Neutrophil (primary cell): ENCODE measurements at regions not wholly inside any gene's neighbourhood (a gene's known extent, or its start where the extent isn't known, plus 50 kb on each side); places are given as distances from the start of the nearest gene placed in this dataset.

Experiments used
- H3K27ac ChIP-seq: fragments of 200-600 bp; sonication (generic); 2 replicates; pipeline ENCODE4 v1.5.1; 2016; ENCODE audit warnings: mild to moderate bottlenecking, moderate library complexity
- H3K27me3 ChIP-seq: fragments of 200-600 bp; sonication (generic); 2 replicates; pipeline ENCODE4 v1.6.0; 2016; ENCODE audit warnings: mild to moderate bottlenecking
- H3K36me3 ChIP-seq: fragments of 200-600 bp; sonication (generic); 2 replicates; pipeline ENCODE4 v1.5.1; 2017
- H3K4me1 ChIP-seq, 2 experiments: fragments of 200-600 bp in 1 of 2; sonication (generic) in 1 of 2; 1 replicate in 1 of 2; 2 replicates in 1 of 2; pipeline versions ENCODE4 v1.5.1 to v1.6.1; 2013 to 2016; ENCODE audit warnings: low read depth in 1 of 2, low read length in 1 of 2, mild to moderate bottlenecking in 1 of 2, moderate library complexity in 1 of 2; ENCODE audit not compliant: control insufficient read depth in 1 of 2, insufficient read depth in 1 of 2
- H3K4me3 ChIP-seq, 2 experiments: fragments of 200-600 bp in 1 of 2; sonication (generic) in 1 of 2; 1 replicate in 1 of 2; 2 replicates in 1 of 2; pipeline ENCODE4 v1.5.1; 2013 to 2016; ENCODE audit warnings: low read depth in 1 of 2, low read length in 1 of 2, mild to moderate bottlenecking in 1 of 2, moderate library complexity in 1 of 2
- H3K9me3 ChIP-seq: fragments of 200-600 bp; sonication (generic); 2 replicates; pipeline ENCODE4 v1.5.1; 2016
- TF ChIP-seq, protein P1 (sequence below): fragments of 200-600 bp; sonication (generic); IDR thresholded peaks from 2 replicates; pipeline ENCODE4 v1.5.1; 2016; ENCODE audit warnings: antibody characterized with exemption

DNA sequence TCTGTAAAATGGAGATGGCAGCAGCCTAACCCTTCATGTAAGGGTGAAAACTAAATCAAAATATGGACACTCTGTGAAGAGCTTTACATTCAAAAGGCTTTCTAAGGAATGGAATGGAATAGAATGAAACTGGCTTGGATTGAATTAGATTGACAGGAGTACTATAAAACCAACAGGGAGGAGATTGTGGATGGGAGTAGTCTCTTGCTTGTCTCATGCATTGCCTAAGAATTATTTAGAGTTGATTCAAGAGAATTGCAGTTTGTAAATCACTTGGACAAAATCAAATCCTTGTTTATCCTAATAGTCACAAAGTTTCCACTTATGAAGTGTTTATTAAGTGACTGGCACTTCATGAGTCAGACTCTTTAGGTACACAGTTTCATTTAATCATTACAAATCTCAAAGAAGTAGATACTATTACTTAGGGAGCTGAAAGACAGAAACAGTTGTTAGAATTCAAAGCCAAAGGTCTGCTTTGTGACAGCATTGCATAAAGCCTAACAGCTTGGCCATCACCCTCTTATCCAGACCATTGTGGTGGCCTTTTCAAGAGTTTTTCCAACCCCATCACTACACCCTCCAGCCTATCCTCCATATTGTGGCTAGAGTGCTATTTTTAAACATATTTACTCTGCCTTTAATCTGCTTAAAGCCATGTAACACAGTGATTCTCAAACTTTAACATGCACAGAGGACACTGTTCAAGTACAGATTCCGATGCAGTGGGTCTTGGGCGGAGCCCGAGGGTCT, 91.9 kb upstream of the GHITM start:
- H3K27ac ChIP-seq: no peak overlapping the region
- H3K27me3 ChIP-seq: no peaks in the 10 kb centered on the region
- no peaks in the 10 kb centered on the region for H3K9me3 ChIP-seq
- no peaks in the 10 kb centered on the region for H3K36me3 ChIP-seq
- TF ChIP-seq, protein P1, sequence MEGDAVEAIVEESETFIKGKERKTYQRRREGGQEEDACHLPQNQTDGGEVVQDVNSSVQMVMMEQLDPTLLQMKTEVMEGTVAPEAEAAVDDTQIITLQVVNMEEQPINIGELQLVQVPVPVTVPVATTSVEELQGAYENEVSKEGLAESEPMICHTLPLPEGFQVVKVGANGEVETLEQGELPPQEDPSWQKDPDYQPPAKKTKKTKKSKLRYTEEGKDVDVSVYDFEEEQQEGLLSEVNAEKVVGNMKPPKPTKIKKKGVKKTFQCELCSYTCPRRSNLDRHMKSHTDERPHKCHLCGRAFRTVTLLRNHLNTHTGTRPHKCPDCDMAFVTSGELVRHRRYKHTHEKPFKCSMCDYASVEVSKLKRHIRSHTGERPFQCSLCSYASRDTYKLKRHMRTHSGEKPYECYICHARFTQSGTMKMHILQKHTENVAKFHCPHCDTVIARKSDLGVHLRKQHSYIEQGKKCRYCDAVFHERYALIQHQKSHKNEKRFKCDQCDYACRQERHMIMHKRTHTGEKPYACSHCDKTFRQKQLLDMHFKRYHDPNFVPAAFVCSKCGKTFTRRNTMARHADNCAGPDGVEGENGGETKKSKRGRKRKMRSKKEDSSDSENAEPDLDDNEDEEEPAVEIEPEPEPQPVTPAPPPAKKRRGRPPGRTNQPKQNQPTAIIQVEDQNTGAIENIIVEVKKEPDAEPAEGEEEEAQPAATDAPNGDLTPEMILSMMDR: no peak
- no peak overlapping the region for H3K4me3 ChIP-seq
- no peaks in the 10 kb centered on the region for H3K4me1 ChIP-seq

DNA sequence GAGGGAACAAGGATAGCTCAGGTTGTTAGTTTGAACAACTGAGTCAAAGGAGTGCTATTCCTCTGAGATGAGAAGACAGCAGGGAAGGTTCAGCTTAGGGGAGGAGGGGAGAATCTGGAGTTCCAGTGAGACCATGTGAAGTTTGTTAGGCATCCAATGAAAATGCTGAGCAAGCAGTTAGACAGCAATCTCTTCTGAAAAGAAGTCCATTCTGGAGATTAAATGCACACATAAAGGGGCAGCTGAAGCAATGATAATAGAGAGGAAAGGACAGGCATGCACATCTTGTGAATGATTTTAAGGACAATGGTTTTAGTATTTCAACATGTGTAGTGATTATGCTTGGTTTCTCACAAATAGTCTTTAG, 89.7 kb upstream of the GHITM start:
- no peaks in the 10 kb centered on the region for H3K36me3 ChIP-seq
- no peaks in the 10 kb centered on the region for H3K4me1 ChIP-seq
- H3K27me3 ChIP-seq: no peaks in the 10 kb centered on the region
- no peak overlapping the region for H3K4me3 ChIP-seq
- H3K27ac ChIP-seq: no peak overlapping the region
- no peaks in the 10 kb centered on the region for H3K9me3 ChIP-seq
- TF ChIP-seq, protein P1: no peak

DNA sequence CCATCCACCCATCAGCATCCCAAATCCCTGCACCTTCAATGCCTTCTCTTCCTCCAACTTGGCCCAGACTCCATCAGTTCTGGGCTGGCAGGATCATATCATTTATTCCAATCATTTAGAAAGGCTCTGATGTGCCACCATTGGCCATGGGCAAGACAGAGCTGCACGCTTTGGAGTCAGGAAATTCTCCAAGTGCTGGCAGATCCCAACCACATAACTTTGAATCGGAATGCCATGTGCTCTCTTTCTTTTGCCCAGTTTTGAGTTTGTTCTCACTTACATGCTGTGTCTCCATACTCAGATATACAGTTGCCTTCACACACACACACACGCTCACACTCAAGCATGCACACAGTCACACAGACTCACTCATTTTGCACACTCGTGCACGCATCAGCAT, 85.7 kb upstream of the GHITM start:
- TF ChIP-seq, protein P1: no peak
- Histone ChIP-seq H3K27ac (no peak overlapping the region), H3K4me1 (no peaks in the 10 kb centered on the region), H3K27me3 (no peaks in the 10 kb centered on the region), H3K36me3 (no peaks in the 10 kb centered on the region), H3K4me3 (no peak overlapping the region), H3K9me3 (no peaks in the 10 kb centered on the region)

DNA sequence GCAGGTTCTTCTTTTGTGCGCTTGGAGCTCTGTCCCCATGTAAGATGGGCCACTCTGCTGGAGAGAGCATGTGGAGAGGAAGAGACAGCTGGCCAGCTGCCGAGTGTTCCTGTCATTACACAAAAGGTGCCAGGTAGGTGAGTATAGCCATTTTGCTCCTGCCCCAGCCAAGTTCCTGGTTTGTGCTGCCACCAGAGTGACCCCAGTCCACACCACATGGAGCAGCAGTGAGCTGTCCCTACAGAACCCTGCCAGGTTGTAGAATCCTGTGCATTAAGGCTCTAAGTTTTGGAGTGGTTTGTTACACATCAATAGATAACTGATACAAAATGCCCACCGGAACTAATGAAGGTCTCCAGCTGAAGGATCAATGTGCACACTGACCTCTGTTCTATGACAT, 84.6 kb upstream of the GHITM start:
- Histone ChIP-seq H3K4me1 (no peaks in the 10 kb centered on the region), H3K27me3 (no peaks in the 10 kb centered on the region), H3K9me3 (no peaks in the 10 kb centered on the region), H3K4me3 (no peak overlapping the region), H3K36me3 (no peaks in the 10 kb centered on the region), H3K27ac (no peak overlapping the region)
- TF ChIP-seq, protein P1: no peak

DNA sequence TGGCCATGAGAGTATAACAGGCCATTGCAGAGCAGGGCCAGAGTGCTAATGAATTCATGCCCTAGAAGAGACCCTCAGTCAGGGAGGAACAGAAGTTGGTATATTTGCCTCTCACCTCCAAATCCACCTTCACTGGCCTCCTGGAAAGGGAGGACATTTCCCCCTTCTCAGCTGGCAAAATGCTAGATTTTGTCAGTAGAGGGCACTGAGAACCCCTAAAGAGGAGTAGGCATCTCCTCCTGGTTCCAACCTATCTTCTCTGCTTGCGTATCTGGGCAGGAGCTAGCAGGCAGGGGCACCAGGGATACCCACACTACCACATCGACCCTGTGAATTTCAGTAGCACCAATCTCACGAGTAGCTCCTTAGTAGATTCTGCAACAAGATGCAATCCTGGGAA, 79.8 kb upstream of the GHITM start:
- H3K9me3 ChIP-seq: no peaks in the 10 kb centered on the region
- no peaks in the 10 kb centered on the region for H3K27me3 ChIP-seq
- H3K4me1 ChIP-seq: no peaks in the 10 kb centered on the region
- H3K27ac ChIP-seq: no peak overlapping the region
- H3K4me3 ChIP-seq: no peak overlapping the region
- TF ChIP-seq, protein P1: no peak
- no peaks in the 10 kb centered on the region for H3K36me3 ChIP-seq

DNA sequence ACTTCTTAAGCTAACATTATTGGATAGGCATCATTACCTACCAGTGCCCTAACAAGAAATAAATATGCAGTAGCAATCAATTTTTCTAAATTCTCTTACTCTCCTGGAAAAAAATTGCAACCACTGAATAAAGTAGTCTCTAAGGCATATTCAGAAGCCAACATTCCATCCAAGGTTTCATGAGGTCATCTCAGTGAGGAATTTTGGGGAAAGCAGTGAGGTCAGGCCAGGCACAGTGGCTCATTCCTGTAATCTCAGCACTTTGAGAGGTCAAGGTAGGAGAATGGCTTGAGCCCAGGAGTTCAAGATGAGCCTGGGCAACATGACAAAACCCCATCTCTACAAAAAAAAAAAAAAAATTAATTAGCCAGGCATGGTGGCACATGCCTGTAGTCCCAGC, 75.9 kb upstream of the GHITM start:
- Histone ChIP-seq H3K4me1 (no peaks in the 10 kb centered on the region), H3K27me3 (no peaks in the 10 kb centered on the region), H3K36me3 (no peaks in the 10 kb centered on the region), H3K27ac (no peak overlapping the region), H3K9me3 (no peaks in the 10 kb centered on the region), H3K4me3 (no peak overlapping the region)
- TF ChIP-seq, protein P1: no peak
